ENCODE measurements at regions not wholly inside any gene's neighbourhood (a gene's known extent, or its start where the extent isn't known, plus 50 kb on each side); places are given as distances from the start of the nearest gene placed in this dataset.
A peak's percentile ranks its signal among the peaks of the same experiment; 100 is the strongest.

GRCh38 chr11:130779943-130780342 is 136.3 kb downstream of the SNX19 start:
- Histone ChIP-seq H3K4me3 (ENCODE audit: low read length) (no peak overlapping the region), H3K27me3 (ENCODE audit: control insufficient read depth, insufficient read depth, low read length) (peaks cover 2% of the 10 kb centered on the region), H3K36me3 (ENCODE audit: control insufficient read depth, insufficient read depth, low read length) (no peaks in the 10 kb centered on the region), H3K4me1 (ENCODE audit: control insufficient read depth, insufficient read depth, low read length) (peaks cover 7% of the 10 kb centered on the region), H3K27ac (ENCODE audit: low read depth, low read length) (no peak overlapping the region), H3K9ac (ENCODE audit: low read length) (no peak overlapping the region)

- no peak overlapping the region for H3K27ac ChIP-seq (ENCODE audit: low read depth, low read length)
- H3K27me3 ChIP-seq (ENCODE audit: control insufficient read depth, insufficient read depth, low read length): peaks cover 2% of the 10 kb centered on the region
- H3K9ac ChIP-seq (ENCODE audit: low read length): no peak overlapping the region
- no peak overlapping the region for H3K4me3 ChIP-seq (ENCODE audit: low read length)
- peaks cover 7% of the 10 kb centered on the region for H3K4me1 ChIP-seq (ENCODE audit: control insufficient read depth, insufficient read depth, low read length)
- H3K36me3 ChIP-seq (ENCODE audit: control insufficient read depth, insufficient read depth, low read length): no peaks in the 10 kb centered on the region
Observed at GRCh38 chr11:130780437-130780836, 135.8 kb downstream of the SNX19 start.

DNA sequence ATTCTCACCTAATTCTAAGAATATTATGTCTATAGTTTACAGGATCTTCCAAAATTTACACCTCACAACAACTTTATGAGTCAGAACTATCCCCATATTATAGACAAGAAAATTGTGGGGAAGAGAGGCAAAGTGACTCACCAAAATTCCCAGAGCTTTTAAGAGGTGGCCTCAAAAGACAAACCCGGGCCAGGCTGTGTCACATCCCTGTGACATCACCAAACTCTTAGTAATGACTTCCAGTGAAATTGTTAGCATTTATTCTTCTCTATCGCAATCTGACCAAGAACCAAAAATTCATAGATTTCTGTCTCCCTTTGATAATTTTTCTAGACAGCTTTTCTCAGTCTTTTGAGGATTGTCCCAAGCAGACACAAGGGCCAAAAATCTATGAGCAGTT is 134.3 kb downstream of the SNX19 start:
- H3K4me1 ChIP-seq (ENCODE audit: control insufficient read depth, insufficient read depth, low read length): peaks cover 7% of the 10 kb centered on the region
- H3K4me3 ChIP-seq (ENCODE audit: low read length): no peak overlapping the region
- H3K27ac ChIP-seq (ENCODE audit: low read depth, low read length): peak overlapping the region; percentile 48
- H3K36me3 ChIP-seq (ENCODE audit: control insufficient read depth, insufficient read depth, low read length): no peaks in the 10 kb centered on the region
- no peak overlapping the region for H3K9ac ChIP-seq (ENCODE audit: low read length)
- peaks cover 2% of the 10 kb centered on the region for H3K27me3 ChIP-seq (ENCODE audit: control insufficient read depth, insufficient read depth, low read length)

DNA sequence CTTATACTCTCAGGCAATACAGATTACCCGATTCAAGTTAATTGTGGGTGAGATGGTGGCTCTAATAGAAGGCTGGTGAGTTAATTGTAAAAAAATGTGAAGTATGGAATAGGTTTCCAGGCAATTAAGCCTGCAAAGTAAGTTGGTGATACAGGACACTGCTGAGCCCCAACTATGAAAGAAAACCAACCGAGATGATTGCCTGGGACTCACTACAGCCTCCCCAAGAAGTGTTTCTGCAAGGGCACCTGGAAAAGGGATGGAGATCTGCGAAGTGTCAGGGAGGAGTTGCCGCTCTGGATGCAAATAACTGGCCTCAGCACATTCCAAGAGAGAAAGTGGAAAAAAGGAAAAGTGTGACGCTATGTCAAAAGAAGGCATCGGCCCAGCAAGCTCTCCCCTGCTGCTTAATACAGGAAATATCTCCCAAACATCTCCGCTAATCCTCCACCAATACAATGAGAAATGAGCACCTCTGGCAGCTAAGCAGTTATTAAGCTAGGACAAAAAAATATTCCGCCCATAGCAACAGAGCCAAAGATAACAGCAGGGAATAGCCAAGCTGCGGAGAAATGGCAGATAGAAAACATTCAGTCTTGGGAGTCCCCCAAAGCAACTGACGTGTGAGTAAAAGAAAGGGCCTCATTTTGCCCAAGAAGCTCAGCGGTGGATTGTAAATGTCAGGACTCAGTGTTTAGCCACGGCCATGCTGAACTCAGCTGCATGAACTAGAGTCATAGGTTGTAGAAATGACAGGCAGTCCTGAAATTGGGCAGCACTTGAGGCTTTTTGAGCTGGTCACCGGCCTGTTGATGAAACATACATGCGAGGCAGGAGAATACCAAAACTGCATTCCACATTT is 133.7 kb downstream of the SNX19 start:
- Histone ChIP-seq H3K4me1 (ENCODE audit: control insufficient read depth, insufficient read depth, low read length) (peaks cover 7% of the 10 kb centered on the region), H3K9ac (ENCODE audit: low read length) (no peak overlapping the region), H3K27ac (ENCODE audit: low read depth, low read length) (peak overlapping the region; percentile 48), H3K27me3 (ENCODE audit: control insufficient read depth, insufficient read depth, low read length) (peaks cover 2% of the 10 kb centered on the region), H3K4me3 (ENCODE audit: low read length) (no peak overlapping the region), H3K36me3 (ENCODE audit: control insufficient read depth, insufficient read depth, low read length) (no peaks in the 10 kb centered on the region)

DNA sequence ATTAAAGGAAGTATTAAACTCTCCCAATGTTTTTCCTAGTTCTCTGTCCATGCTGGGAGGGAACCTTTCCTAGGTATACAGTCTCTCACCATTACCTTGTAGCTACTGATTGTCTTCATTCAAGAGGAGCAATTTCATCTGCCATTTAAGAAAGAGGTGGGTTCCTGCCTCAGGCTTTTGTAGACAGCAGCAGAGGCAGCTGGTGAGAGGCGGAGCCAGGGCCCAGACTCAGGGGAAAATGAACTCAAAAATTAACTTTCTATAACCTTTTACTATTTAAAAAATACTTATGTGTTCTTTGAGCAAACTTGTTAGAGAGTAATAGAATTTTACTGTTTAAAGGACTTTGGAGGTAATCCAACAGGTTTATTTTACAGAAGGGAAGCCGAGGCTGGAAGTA is 133.0 kb downstream of the SNX19 start:
- Histone ChIP-seq H3K36me3 (ENCODE audit: control insufficient read depth, insufficient read depth, low read length) (no peaks in the 10 kb centered on the region), H3K4me1 (ENCODE audit: control insufficient read depth, insufficient read depth, low read length) (peaks cover 7% of the 10 kb centered on the region), H3K27me3 (ENCODE audit: control insufficient read depth, insufficient read depth, low read length) (no peaks in the 10 kb centered on the region), H3K9ac (ENCODE audit: low read length) (no peak overlapping the region), H3K27ac (ENCODE audit: low read depth, low read length) (peak overlapping the region; percentile 33), H3K4me3 (ENCODE audit: low read length) (no peak overlapping the region)

DNA sequence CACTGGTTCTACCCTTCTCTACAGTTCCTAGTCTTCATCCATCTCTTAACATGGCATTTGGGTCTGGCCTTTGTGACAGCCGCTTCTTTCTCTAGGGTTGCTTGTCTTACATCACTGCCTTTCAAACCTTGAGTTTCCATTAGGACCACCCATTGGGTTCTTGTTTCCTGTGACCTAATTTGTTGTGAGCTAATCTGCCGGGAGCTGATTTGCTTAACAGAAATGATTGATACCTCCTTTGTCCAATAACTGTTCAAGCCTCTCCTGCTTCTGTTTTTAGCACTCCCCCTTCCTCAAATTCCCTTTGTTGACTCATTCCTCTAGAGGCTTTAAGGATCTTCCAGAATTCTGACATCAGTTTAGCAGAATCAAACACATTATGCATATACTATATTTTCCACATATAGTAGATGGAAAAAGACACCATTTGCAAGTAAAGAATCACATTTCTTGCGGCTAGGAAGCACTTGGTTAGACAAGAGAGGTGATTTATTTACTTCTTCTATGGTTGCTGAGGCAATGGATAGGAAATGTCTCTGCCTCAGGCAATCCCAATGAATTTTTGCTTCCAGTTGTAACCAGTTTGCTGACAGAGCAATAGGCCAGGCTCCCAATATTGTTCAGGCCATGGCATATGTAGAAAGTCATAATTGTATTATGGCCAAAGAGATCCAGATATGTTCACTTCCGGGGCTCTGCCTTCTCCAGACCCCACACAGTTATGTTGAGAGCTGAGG is 130.7 kb downstream of the SNX19 start:
- Histone ChIP-seq H3K9ac (ENCODE audit: low read length) (no peak overlapping the region), H3K4me3 (ENCODE audit: low read length) (no peak overlapping the region), H3K27me3 (ENCODE audit: control insufficient read depth, insufficient read depth, low read length) (no peaks in the 10 kb centered on the region)

GRCh38 chr11:130786586-130786985 is 129.7 kb downstream of the SNX19 start:
- H3K4me1 ChIP-seq (ENCODE audit: control insufficient read depth, insufficient read depth, low read length): peaks cover 7% of the 10 kb centered on the region
- H3K27me3 ChIP-seq (ENCODE audit: control insufficient read depth, insufficient read depth, low read length): no peaks in the 10 kb centered on the region
- no peak overlapping the region for H3K27ac ChIP-seq (ENCODE audit: low read depth, low read length)
- no peak overlapping the region for H3K9ac ChIP-seq (ENCODE audit: low read length)
- no peak overlapping the region for H3K4me3 ChIP-seq (ENCODE audit: low read length)
- H3K36me3 ChIP-seq (ENCODE audit: control insufficient read depth, insufficient read depth, low read length): no peaks in the 10 kb centered on the region

More for the DNA sequence above, 130.7 kb downstream of the SNX19 start:
- Histone ChIP-seq H3K27ac (ENCODE audit: low read depth, low read length) (no peak overlapping the region), H3K36me3 (ENCODE audit: control insufficient read depth, insufficient read depth, low read length) (no peaks in the 10 kb centered on the region), H3K4me1 (ENCODE audit: control insufficient read depth, insufficient read depth, low read length) (peaks cover 7% of the 10 kb centered on the region)

- Histone ChIP-seq H3K27me3 (ENCODE audit: control insufficient read depth, insufficient read depth, low read length) (no peaks in the 10 kb centered on the region), H3K4me1 (ENCODE audit: control insufficient read depth, insufficient read depth, low read length) (peaks cover 7% of the 10 kb centered on the region), H3K4me3 (ENCODE audit: low read length) (no peak overlapping the region), H3K27ac (ENCODE audit: low read depth, low read length) (no peak overlapping the region), H3K36me3 (ENCODE audit: control insufficient read depth, insufficient read depth, low read length) (no peaks in the 10 kb centered on the region), H3K9ac (ENCODE audit: low read length) (no peak overlapping the region)
Observed at GRCh38 chr11:130787092-130787616, 129.1 kb downstream of the SNX19 start.

GRCh38 chr11:130787973-130788570 is 128.2 kb downstream of the SNX19 start:
- H3K27ac ChIP-seq (ENCODE audit: low read depth, low read length): no peak overlapping the region
- no peak overlapping the region for H3K4me3 ChIP-seq (ENCODE audit: low read length)
- no peaks in the 10 kb centered on the region for H3K27me3 ChIP-seq (ENCODE audit: control insufficient read depth, insufficient read depth, low read length)
- no peaks in the 10 kb centered on the region for H3K4me1 ChIP-seq (ENCODE audit: control insufficient read depth, insufficient read depth, low read length)
- no peak overlapping the region for H3K9ac ChIP-seq (ENCODE audit: low read length)
- no peaks in the 10 kb centered on the region for H3K36me3 ChIP-seq (ENCODE audit: control insufficient read depth, insufficient read depth, low read length)

GRCh38 chr11:130789056-130789640 is 127.1 kb downstream of the SNX19 start:
- no peaks in the 10 kb centered on the region for H3K27me3 ChIP-seq (ENCODE audit: control insufficient read depth, insufficient read depth, low read length)
- no peak overlapping the region for H3K9ac ChIP-seq (ENCODE audit: low read length)
- no peak overlapping the region for H3K4me3 ChIP-seq (ENCODE audit: low read length)
- no peaks in the 10 kb centered on the region for H3K4me1 ChIP-seq (ENCODE audit: control insufficient read depth, insufficient read depth, low read length)
- no peaks in the 10 kb centered on the region for H3K36me3 ChIP-seq (ENCODE audit: control insufficient read depth, insufficient read depth, low read length)
- no peak overlapping the region for H3K27ac ChIP-seq (ENCODE audit: low read depth, low read length)

GRCh38 chr11:130790689-130791088 is 125.6 kb downstream of the SNX19 start:
- Histone ChIP-seq H3K27ac (ENCODE audit: low read depth, low read length) (no peak overlapping the region), H3K4me3 (ENCODE audit: low read length) (no peak overlapping the region), H3K36me3 (ENCODE audit: control insufficient read depth, insufficient read depth, low read length) (no peaks in the 10 kb centered on the region), H3K27me3 (ENCODE audit: control insufficient read depth, insufficient read depth, low read length) (no peaks in the 10 kb centered on the region), H3K4me1 (ENCODE audit: control insufficient read depth, insufficient read depth, low read length) (no peaks in the 10 kb centered on the region), H3K9ac (ENCODE audit: low read length) (no peak overlapping the region)

- Histone ChIP-seq H3K36me3 (ENCODE audit: control insufficient read depth, insufficient read depth, low read length) (no peaks in the 10 kb centered on the region), H3K4me3 (ENCODE audit: low read length) (no peak overlapping the region), H3K27me3 (ENCODE audit: control insufficient read depth, insufficient read depth, low read length) (no peaks in the 10 kb centered on the region), H3K9ac (ENCODE audit: low read length) (no peak overlapping the region), H3K27ac (ENCODE audit: low read depth, low read length) (no peak overlapping the region), H3K4me1 (ENCODE audit: control insufficient read depth, insufficient read depth, low read length) (no peaks in the 10 kb centered on the region)
Observed at GRCh38 chr11:130792772-130793171, 123.5 kb downstream of the SNX19 start.
